Loucy (cell line): ENCODE measurements at regions not wholly inside any gene's neighbourhood (a gene's known extent, or its start where the extent isn't known, plus 50 kb on each side); places are given as distances from the start of the nearest gene placed in this dataset.

Experiments
- H2AFZ ChIP-seq: fragments of 200-600 bp; sonication (generic); 2 replicates; pipeline ENCODE4 v1.6.0; 2016; ENCODE audit warnings: antibody characterized with exemption, mild to moderate bottlenecking, low read length, moderate library complexity
- H3F3A ChIP-seq: fragments of 200-600 bp; 2 replicates; pipeline ENCODE4 v1.6.0; 2016; ENCODE audit warnings: antibody characterized with exemption, low read depth, mild to moderate bottlenecking
- H3K27me3 ChIP-seq: fragments of 200-600 bp; sonication (generic); 2 replicates; pipeline ENCODE4 v1.6.1; 2014; ENCODE audit warnings: low read length, mild to moderate bottlenecking; ENCODE audit not compliant: insufficient read depth, poor library complexity, severe bottlenecking
- H3K36me3 ChIP-seq: fragments of 200-600 bp; sonication (generic); 2 replicates; pipeline ENCODE4 v1.6.1; 2016; ENCODE audit warnings: low read length; ENCODE audit not compliant: insufficient read depth
- H3K4me1 ChIP-seq: fragments of 200-600 bp; sonication (generic); 2 replicates; pipeline ENCODE4 v1.5.1; 2014; ENCODE audit warnings: low read length, mild to moderate bottlenecking; ENCODE audit not compliant: insufficient read depth, poor library complexity, severe bottlenecking
- H3K4me2 ChIP-seq: fragments of 200-600 bp; sonication (generic); 2 replicates; pipeline ENCODE4 v1.6.0; 2014; ENCODE audit warnings: antibody characterized with exemption, low read length, low read depth, mild to moderate bottlenecking; ENCODE audit not compliant: poor library complexity, severe bottlenecking
- H3K4me3 ChIP-seq: fragments of 200-600 bp; sonication (generic); 2 replicates; pipeline ENCODE4 v1.5.1; 2014; ENCODE audit warnings: low read length, mild to moderate bottlenecking, mixed read lengths; ENCODE audit not compliant: poor library complexity, severe bottlenecking
- H3K79me2 ChIP-seq: fragments of 200-600 bp; sonication (generic); 2 replicates; pipeline ENCODE4 v1.6.1; 2014; ENCODE audit warnings: low read length; ENCODE audit not compliant: insufficient read depth
- H3K9ac ChIP-seq: fragments of 200-600 bp; sonication (generic); 2 replicates; pipeline ENCODE4 v1.6.0; 2014; ENCODE audit warnings: mild to moderate bottlenecking, low read depth, low read length, moderate library complexity; ENCODE audit not compliant: poor library complexity, severe bottlenecking
- H3K9me2 ChIP-seq: fragments of 200-600 bp; sonication (generic); replicated peaks from 2 replicates; pipeline ENCODE4 v1.6.1; 2016; ENCODE audit warnings: low read depth, low read length, mixed read lengths
- H3K9me3 ChIP-seq: fragments of 200-600 bp; sonication (generic); 2 replicates; pipeline ENCODE4 v1.6.1; 2014; ENCODE audit warnings: mild to moderate bottlenecking, antibody characterized with exemption, low read length, low read depth; ENCODE audit not compliant: insufficient read depth
- H4K20me1 ChIP-seq: fragments of 200-600 bp; sonication (generic); 2 replicates; pipeline ENCODE4 v1.6.0; 2014; ENCODE audit warnings: antibody characterized with exemption, low read length, mild to moderate bottlenecking; ENCODE audit not compliant: insufficient read depth, poor library complexity, severe bottlenecking
- EZH2phosphoT487 ChIP-seq: fragments of 200-600 bp; IDR thresholded peaks from 2 replicates; pipeline ENCODE4 v1.6.1; 2018; ENCODE audit warnings: antibody characterized with exemption, mild to moderate bottlenecking, moderate library complexity, borderline replicate concordance
- TF ChIP-seq, protein P1 (sequence below): fragments of 200-600 bp; sonication (generic); conservative IDR thresholded peaks from 2 replicates; pipeline ENCODE4 v1.5.1; 2014; ENCODE audit warnings: mild to moderate bottlenecking, antibody characterized with exemption, low read length

DNA sequence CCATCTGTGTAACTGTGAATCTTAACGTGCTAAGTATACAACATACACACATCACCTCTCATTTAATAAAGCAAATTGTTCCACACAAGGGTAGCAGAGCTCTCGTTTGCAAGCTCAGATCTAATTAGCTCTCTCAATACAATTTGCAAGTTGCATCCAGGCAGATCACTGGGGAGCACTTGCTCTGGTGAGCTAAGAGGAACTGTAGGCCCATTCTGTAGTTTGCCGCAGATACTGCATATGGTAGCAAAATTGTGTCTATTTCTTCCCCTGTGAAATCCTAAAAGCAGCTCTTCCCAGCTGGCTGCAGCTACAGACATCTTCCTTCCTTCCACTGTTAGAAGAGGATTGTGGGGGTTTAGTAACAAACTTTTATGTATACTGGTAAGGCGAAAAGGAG is 288.7 kb upstream of the ADAMTS9 start:
- Histone ChIP-seq H3K4me1 (no peaks in the 10 kb centered on the region), H4K20me1 (no peaks in the 10 kb centered on the region), H3F3A (no peaks in the 10 kb centered on the region), H3K4me2 (no peak overlapping the region), H3K27me3 (no peaks in the 10 kb centered on the region), H3K9me2 (no peaks in the 10 kb centered on the region), H2AFZ (no peak overlapping the region), H3K79me2 (no peaks in the 10 kb centered on the region), H3K4me3 (no peak overlapping the region), H3K9me3 (no peaks in the 10 kb centered on the region), H3K9ac (no peak overlapping the region), H3K36me3 (no peaks in the 10 kb centered on the region)
- TF ChIP-seq, protein P1, sequence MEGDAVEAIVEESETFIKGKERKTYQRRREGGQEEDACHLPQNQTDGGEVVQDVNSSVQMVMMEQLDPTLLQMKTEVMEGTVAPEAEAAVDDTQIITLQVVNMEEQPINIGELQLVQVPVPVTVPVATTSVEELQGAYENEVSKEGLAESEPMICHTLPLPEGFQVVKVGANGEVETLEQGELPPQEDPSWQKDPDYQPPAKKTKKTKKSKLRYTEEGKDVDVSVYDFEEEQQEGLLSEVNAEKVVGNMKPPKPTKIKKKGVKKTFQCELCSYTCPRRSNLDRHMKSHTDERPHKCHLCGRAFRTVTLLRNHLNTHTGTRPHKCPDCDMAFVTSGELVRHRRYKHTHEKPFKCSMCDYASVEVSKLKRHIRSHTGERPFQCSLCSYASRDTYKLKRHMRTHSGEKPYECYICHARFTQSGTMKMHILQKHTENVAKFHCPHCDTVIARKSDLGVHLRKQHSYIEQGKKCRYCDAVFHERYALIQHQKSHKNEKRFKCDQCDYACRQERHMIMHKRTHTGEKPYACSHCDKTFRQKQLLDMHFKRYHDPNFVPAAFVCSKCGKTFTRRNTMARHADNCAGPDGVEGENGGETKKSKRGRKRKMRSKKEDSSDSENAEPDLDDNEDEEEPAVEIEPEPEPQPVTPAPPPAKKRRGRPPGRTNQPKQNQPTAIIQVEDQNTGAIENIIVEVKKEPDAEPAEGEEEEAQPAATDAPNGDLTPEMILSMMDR: no peak
- no peak for TF ChIP-seq EZH2phosphoT487

DNA sequence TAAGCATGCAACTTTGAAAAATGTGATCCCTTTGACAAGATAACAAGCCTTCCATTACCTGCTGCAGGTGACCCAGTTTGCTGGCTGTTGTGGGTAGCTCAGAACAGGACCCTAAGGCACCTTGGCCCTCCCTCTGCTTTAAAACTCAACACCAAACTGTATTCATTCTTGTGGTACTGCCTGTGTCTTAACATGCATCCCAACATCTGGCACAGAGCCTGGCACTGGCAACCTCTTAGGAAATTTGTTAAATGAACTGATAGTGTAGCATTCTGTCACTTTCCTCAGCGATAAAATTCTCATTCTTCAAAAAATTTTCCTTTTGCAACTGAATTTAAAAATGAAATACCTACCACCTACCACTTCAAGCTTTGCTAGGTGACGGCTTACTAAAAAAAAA is 287.3 kb upstream of the ADAMTS9 start:
- Histone ChIP-seq H3K9ac (no peak overlapping the region), H4K20me1 (no peaks in the 10 kb centered on the region), H3K79me2 (no peaks in the 10 kb centered on the region), H3K9me3 (no peaks in the 10 kb centered on the region), H3K9me2 (no peaks in the 10 kb centered on the region), H2AFZ (no peak overlapping the region), H3F3A (no peaks in the 10 kb centered on the region), H3K4me2 (no peak overlapping the region), H3K4me1 (no peaks in the 10 kb centered on the region), H3K4me3 (no peak overlapping the region), H3K36me3 (no peaks in the 10 kb centered on the region), H3K27me3 (no peaks in the 10 kb centered on the region)
- TF ChIP-seq EZH2phosphoT487: no peak
- TF ChIP-seq, protein P1: no peak

DNA sequence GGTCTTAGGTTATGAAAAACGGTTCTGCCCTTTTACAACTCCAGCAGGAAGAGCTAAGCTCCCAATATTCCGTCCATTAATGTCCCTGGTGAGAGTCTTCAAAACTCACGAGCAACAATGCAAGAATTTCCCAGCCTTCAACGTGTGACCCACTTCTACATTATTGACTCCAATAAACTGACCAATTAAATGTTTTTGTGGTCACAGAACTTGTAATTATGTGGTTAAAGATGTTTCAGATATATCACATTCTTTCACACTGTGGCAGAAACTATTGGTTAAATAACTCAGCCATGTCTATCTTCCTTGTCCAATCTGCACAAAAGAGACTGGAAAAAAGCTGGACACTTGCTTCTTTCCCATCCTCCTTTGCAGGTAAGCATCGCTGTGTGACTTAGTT is 286.6 kb upstream of the ADAMTS9 start:
- Histone ChIP-seq H3K36me3 (no peaks in the 10 kb centered on the region), H2AFZ (no peak overlapping the region), H4K20me1 (no peaks in the 10 kb centered on the region), H3K4me2 (no peak overlapping the region), H3K4me3 (no peak overlapping the region), H3K9me3 (no peaks in the 10 kb centered on the region), H3K9me2 (no peaks in the 10 kb centered on the region), H3F3A (no peaks in the 10 kb centered on the region), H3K4me1 (no peaks in the 10 kb centered on the region), H3K27me3 (no peaks in the 10 kb centered on the region), H3K79me2 (no peaks in the 10 kb centered on the region), H3K9ac (no peak overlapping the region)
- no peak for TF ChIP-seq EZH2phosphoT487
- TF ChIP-seq, protein P1: no peak
